Keratinocyte (primary cell): ENCODE measurements at regions not wholly inside any gene's neighbourhood (a gene's known extent, or its start where the extent isn't known, plus 50 kb on each side); places are given as distances from the start of the nearest gene placed in this dataset.

Source experiments
- DNase-seq: peaks from one replicate; pipeline ENCODE4 v3.0.0-alpha.2; 2011; ENCODE audit warnings: low read depth, missing footprints, low spot score
- FAIRE-seq: peaks from 2 replicates; lab custom pipeline; 2011; peaks lifted over from hg19 to GRCh38; lab: Jason Lieb, UNC
- H2AFZ ChIP-seq: 2 replicates; pipeline ENCODE4 v1.6.0; 2012; ENCODE audit warnings: low read length, control low read depth, inconsistent platforms; ENCODE audit not compliant: control insufficient read depth
- H3K27ac ChIP-seq: 2 replicates; pipeline ENCODE4 v1.5.1; 2011; ENCODE audit warnings: low read length; ENCODE audit not compliant: control insufficient read depth, insufficient read depth
- H3K27me3 ChIP-seq: 3 replicates; pipeline ENCODE4 v1.6.0; 2011; ENCODE audit warnings: low read length; ENCODE audit not compliant: control insufficient read depth, insufficient read depth; ENCODE audit errors: extremely low read depth
- H3K36me3 ChIP-seq, 2 experiments: 2 replicates in 1 of 2; 3 replicates in 1 of 2; pipeline ENCODE4 v1.5.1; 2011; ENCODE audit warnings: low read length in 2 of 2, mild to moderate bottlenecking in 1 of 2; ENCODE audit not compliant: control insufficient read depth in 2 of 2, insufficient read depth in 2 of 2; ENCODE audit errors: extremely low read depth in 1 of 2
- H3K4me1 ChIP-seq: 3 replicates; pipeline ENCODE4 v1.5.1; 2011; ENCODE audit warnings: low read length; ENCODE audit not compliant: control insufficient read depth, insufficient read depth; ENCODE audit errors: extremely low read depth
- H3K4me2 ChIP-seq: 3 replicates; pipeline ENCODE4 v1.6.0; 2011; ENCODE audit warnings: low read depth, low read length; ENCODE audit not compliant: control insufficient read depth, insufficient read depth; ENCODE audit errors: extremely low read depth
- H3K4me3 ChIP-seq, 3 experiments: fragments of 200-600 bp in 1 of 3; sonication (generic) in 1 of 3; 2 replicates in 2 of 3; 3 replicates in 1 of 3; pipeline ENCODE4 v1.5.1; 2011 to 2016; ENCODE audit warnings: low read length in 3 of 3, mild to moderate bottlenecking in 3 of 3, control low read depth in 2 of 3, inconsistent platforms in 1 of 3, low read depth in 1 of 3, mixed read lengths in 1 of 3, mixed run types in 1 of 3, moderate library complexity in 1 of 3; ENCODE audit not compliant: control insufficient read depth in 2 of 3, insufficient read depth in 2 of 3; ENCODE audit errors: extremely low read depth in 1 of 3
- H3K79me2 ChIP-seq: 2 replicates; pipeline ENCODE4 v1.6.0; 2012; ENCODE audit warnings: low read length; ENCODE audit not compliant: control insufficient read depth, insufficient read depth
- H3K9ac ChIP-seq: 3 replicates; pipeline ENCODE4 v1.6.0; 2011; ENCODE audit warnings: low read length; ENCODE audit not compliant: control insufficient read depth, insufficient read depth; ENCODE audit errors: extremely low read depth
- H3K9me1 ChIP-seq: 3 replicates; pipeline ENCODE4 v1.6.0; 2011; ENCODE audit warnings: low read length; ENCODE audit not compliant: control insufficient read depth, insufficient read depth; ENCODE audit errors: extremely low read depth
- H3K9me3 ChIP-seq: 2 replicates; pipeline ENCODE4 v1.5.1; 2012; ENCODE audit warnings: low read depth, low read length; ENCODE audit not compliant: control insufficient read depth
- H4K20me1 ChIP-seq: 3 replicates; pipeline ENCODE4 v1.6.0; 2011; ENCODE audit warnings: low read length; ENCODE audit not compliant: control insufficient read depth, insufficient read depth; ENCODE audit errors: extremely low read depth
- EZH2 ChIP-seq: IDR thresholded peaks from one replicate; pipeline ENCODE4 v1.6.1; 2012; ENCODE audit warnings: inconsistent platforms, mild to moderate bottlenecking, low read length, moderate library complexity
- dilution Hi-C: fragments of 300-500 bp; cut with MboI; formaldehyde crosslinking; loops from one replicate; pipeline ENCODE4 v1.7.0; 2020; ENCODE audit warnings: low sequenced_read_pairs; ENCODE audit not compliant: extremely low pct_ligation_motif_present
- TF ChIP-seq, protein P1 (sequence below), 3 experiments: IDR thresholded peaks in 1 of 3; conservative IDR thresholded peaks in 1 of 3; optimal IDR thresholded peaks in 1 of 3; 2 replicates in 2 of 3; 3 replicates in 1 of 3; pipeline versions ENCODE3 to v1.5.1; 2011; ENCODE audit warnings: low read length in 3 of 3, mild to moderate bottlenecking in 3 of 3, moderate library complexity in 2 of 3, control low read depth in 1 of 3, inconsistent platforms in 1 of 3; ENCODE audit not compliant: insufficient read depth in 2 of 3; ENCODE audit errors: extremely low read depth in 1 of 3

DNA sequence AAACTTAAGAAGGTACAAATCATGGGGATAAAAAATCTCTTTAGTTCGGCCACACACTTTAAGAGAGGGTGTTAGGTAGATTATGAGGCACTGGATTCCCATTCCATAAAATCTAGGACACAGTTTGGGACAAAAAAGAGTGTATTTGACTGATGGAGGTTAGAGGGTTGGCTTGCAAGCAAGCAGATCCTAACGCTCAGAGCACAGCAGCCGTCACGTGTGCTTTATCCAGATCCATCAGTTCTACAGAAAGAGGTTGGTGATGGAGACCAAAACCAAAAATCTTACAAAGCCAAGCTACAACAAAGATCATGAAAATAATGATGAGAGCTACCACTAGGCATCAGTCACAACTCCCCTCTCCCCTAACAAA is 549.4 kb downstream of the TNS3 start:
- H2AFZ ChIP-seq, result no peak overlapping the region
- H3K9me1 ChIP-seq, result no peaks in the 10 kb centered on the region
- no peaks in the 10 kb centered on the region for H3K36me3 ChIP-seq
- H3K27ac ChIP-seq, result no peak overlapping the region
- dilution Hi-C loops, result no loop called here
- H3K4me3 ChIP-seq, result no peak overlapping the region
- H4K20me1 ChIP-seq, result no peaks in the 10 kb centered on the region
- no peak overlapping the region for H3K9ac ChIP-seq
- no peaks in the 10 kb centered on the region for H3K79me2 ChIP-seq
- H3K27me3 ChIP-seq, result no peaks in the 10 kb centered on the region
- no peaks in the 10 kb centered on the region for H3K4me1 ChIP-seq
- no peak overlapping the region for H3K4me2 ChIP-seq
- FAIRE-seq (no peak), DNase-seq (no peak)
- H3K9me3 ChIP-seq, result no peaks in the 10 kb centered on the region
- no peak for TF ChIP-seq EZH2
- TF ChIP-seq, protein P1, sequence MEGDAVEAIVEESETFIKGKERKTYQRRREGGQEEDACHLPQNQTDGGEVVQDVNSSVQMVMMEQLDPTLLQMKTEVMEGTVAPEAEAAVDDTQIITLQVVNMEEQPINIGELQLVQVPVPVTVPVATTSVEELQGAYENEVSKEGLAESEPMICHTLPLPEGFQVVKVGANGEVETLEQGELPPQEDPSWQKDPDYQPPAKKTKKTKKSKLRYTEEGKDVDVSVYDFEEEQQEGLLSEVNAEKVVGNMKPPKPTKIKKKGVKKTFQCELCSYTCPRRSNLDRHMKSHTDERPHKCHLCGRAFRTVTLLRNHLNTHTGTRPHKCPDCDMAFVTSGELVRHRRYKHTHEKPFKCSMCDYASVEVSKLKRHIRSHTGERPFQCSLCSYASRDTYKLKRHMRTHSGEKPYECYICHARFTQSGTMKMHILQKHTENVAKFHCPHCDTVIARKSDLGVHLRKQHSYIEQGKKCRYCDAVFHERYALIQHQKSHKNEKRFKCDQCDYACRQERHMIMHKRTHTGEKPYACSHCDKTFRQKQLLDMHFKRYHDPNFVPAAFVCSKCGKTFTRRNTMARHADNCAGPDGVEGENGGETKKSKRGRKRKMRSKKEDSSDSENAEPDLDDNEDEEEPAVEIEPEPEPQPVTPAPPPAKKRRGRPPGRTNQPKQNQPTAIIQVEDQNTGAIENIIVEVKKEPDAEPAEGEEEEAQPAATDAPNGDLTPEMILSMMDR (optimal IDR thresholded peaks at IDR 0.05 in 1 of 3, IDR thresholded peaks at IDR 0.05 in 1 of 3, conservative IDR thresholded peaks at IDR 0.05 in 1 of 3; ENCODE audit: extremely low read depth in 1 of 3, insufficient read depth in 2 of 3, low read length in 3 of 3), result no peak

- DNase-seq (no peak), FAIRE-seq (no peak)
- Histone ChIP-seq H3K4me3 (no peak overlapping the region), H3K9me3 (no peaks in the 10 kb centered on the region), H3K4me2 (no peak overlapping the region), H2AFZ (no peak overlapping the region), H3K9ac (no peak overlapping the region), H3K4me1 (no peaks in the 10 kb centered on the region), H3K27ac (no peak overlapping the region), H3K36me3 (no peaks in the 10 kb centered on the region), H4K20me1 (no peaks in the 10 kb centered on the region), H3K27me3 (no peaks in the 10 kb centered on the region), H3K9me1 (no peaks in the 10 kb centered on the region), H3K79me2 (no peaks in the 10 kb centered on the region)
- dilution Hi-C loops, result no loop called here
- TF ChIP-seq EZH2, result no peak
- TF ChIP-seq, protein P1 (optimal IDR thresholded peaks at IDR 0.05 in 1 of 3, IDR thresholded peaks at IDR 0.05 in 1 of 3, conservative IDR thresholded peaks at IDR 0.05 in 1 of 3; ENCODE audit: extremely low read depth in 1 of 3, insufficient read depth in 2 of 3, low read length in 3 of 3), result no peak
These were observed 550.0 kb downstream of the TNS3 start for GRCh38 chr7:47031786-47032535.
